H7 (cell line): ENCODE measurements at regions not wholly inside any gene's neighbourhood (a gene's known extent, or its start where the extent isn't known, plus 50 kb on each side); places are given as distances from the start of the nearest gene placed in this dataset.

ENCODE experiments used
- DNase-seq: peaks from one replicate; pipeline ENCODE4 v3.0.0; 2012
- H3K27me3 ChIP-seq: 2 replicates; pipeline ENCODE4 v1.6.0; 2011; ENCODE audit warnings: mild to moderate bottlenecking, low read length; ENCODE audit not compliant: control insufficient read depth, insufficient read depth
- H3K36me3 ChIP-seq: replicated peaks from 2 replicates; pipeline ENCODE4 v1.5.1; 2011; ENCODE audit warnings: low read length; ENCODE audit not compliant: control insufficient read depth, insufficient read depth
- H3K4me3 ChIP-seq: 2 replicates; pipeline ENCODE4 v1.5.1; 2011; ENCODE audit warnings: low read depth, mild to moderate bottlenecking, control low read depth, low read length, moderate library complexity; ENCODE audit not compliant: insufficient read depth

- no peak overlapping the region for H3K4me3 ChIP-seq
- no peaks in the 10 kb centered on the region for H3K36me3 ChIP-seq
- DNase-seq: no peak
- no peaks in the 10 kb centered on the region for H3K27me3 ChIP-seq
Measured at GRCh38 chr5:56340196-56340980, 107.3 kb upstream of the ANKRD55 start.

GRCh38 chr5:56339732-56340131, 106.6 kb upstream of the ANKRD55 start:
- Histone ChIP-seq H3K27me3 (no peaks in the 10 kb centered on the region), H3K4me3 (no peak overlapping the region), H3K36me3 (no peaks in the 10 kb centered on the region)
- no peak for DNase-seq

DNA sequence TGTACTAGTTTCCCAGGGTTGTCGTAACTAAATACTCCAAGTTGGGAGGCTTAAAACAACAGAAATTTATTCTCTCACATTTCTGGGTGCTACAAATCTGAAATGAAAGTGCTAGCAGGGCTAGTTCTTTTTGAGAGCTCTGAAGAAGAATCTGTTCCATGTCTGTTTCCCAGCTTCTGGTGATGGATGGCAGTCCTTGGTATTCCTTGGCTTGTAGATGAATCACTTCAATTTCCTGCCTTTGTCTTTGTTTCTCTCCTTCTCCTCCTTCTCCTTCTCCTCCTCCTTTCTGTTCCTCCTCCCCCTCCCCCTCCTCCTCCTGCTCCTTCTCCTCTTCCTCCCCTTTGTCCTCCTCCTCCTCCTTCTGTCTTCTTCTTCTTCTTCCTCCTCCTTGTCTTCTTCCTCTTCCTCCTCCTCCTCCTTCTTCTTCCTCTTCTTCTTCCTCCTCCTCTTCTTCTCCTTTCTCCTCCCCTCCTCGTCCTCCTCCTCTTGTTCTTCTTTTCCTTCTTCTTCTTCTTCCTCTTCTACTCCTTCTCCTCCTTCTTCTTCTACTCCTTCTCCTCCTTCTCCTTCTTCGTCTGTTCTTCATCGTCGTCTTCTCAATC, 104.7 kb upstream of the ANKRD55 start:
- H3K36me3 ChIP-seq: no peaks in the 10 kb centered on the region
- no peak for DNase-seq
- H3K27me3 ChIP-seq: no peaks in the 10 kb centered on the region
- H3K4me3 ChIP-seq: no peak overlapping the region

GRCh38 chr5:56335212-56335611, 102.1 kb upstream of the ANKRD55 start:
- Histone ChIP-seq H3K36me3 (no peaks in the 10 kb centered on the region), H3K4me3 (no peak overlapping the region), H3K27me3 (no peaks in the 10 kb centered on the region)
- no peak for DNase-seq

DNA sequence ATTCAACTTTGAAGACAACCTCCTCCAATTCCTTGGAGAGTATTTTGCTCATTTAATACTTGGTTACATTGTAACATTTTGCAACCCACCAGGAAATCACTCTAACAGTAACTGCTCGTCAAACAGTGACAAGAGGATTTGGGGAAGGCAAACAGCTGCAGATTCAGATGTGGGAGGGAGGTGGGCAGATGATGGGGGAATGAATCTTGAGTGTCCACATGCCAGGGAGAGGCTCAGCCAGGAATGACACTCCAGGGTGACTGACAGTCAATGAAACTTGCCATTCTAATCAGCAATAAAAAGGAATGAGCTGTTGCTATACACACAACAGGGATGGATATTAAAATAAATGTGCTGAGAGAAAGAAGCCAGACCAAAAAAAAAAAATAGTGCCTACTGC, 97.7 kb upstream of the ANKRD55 start:
- Histone ChIP-seq H3K36me3 (no peaks in the 10 kb centered on the region), H3K27me3 (no peaks in the 10 kb centered on the region), H3K4me3 (no peak overlapping the region)
- no peak for DNase-seq

- DNase-seq: no peak
- Histone ChIP-seq H3K4me3 (no peak overlapping the region), H3K36me3 (no peaks in the 10 kb centered on the region), H3K27me3 (no peaks in the 10 kb centered on the region)
Measured at GRCh38 chr5:56330167-56330566, 97.0 kb upstream of the ANKRD55 start.

GRCh38 chr5:56329652-56330051, 96.5 kb upstream of the ANKRD55 start:
- no peak for DNase-seq
- no peak overlapping the region for H3K4me3 ChIP-seq
- no peaks in the 10 kb centered on the region for H3K36me3 ChIP-seq
- H3K27me3 ChIP-seq: no peaks in the 10 kb centered on the region

- Histone ChIP-seq H3K27me3 (no peaks in the 10 kb centered on the region), H3K36me3 (no peaks in the 10 kb centered on the region), H3K4me3 (no peak overlapping the region)
- DNase-seq: no peak
Measured at GRCh38 chr5:56328753-56329560, 95.8 kb upstream of the ANKRD55 start.

DNA sequence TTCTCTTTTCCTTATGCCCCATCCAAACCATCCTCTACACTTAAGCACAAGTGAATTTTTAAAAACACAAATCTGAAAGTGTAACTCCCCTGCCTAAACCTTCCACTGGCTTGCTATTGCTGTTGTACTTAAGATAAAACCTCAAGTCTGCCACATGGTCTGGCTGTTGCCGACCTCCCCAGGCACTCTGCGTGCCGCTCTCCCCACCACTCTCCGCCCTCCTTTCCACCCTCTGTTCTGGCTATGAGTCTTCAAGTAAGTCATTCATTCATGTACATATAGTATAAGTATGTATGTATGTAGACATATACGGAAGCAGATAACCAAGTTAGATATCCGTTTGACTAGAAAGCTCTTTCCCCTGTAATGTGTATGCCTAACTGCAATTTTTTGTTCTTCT, 94.7 kb upstream of the ANKRD55 start:
- DNase-seq: no peak
- no peaks in the 10 kb centered on the region for H3K36me3 ChIP-seq
- no peak overlapping the region for H3K4me3 ChIP-seq
- H3K27me3 ChIP-seq: no peaks in the 10 kb centered on the region

- no peak overlapping the region for H3K4me3 ChIP-seq
- H3K27me3 ChIP-seq: no peaks in the 10 kb centered on the region
- no peak for DNase-seq
- no peaks in the 10 kb centered on the region for H3K36me3 ChIP-seq
Measured at GRCh38 chr5:56326770-56327169, 93.6 kb upstream of the ANKRD55 start.

GRCh38 chr5:56326116-56326515, 93.0 kb upstream of the ANKRD55 start:
- no peaks in the 10 kb centered on the region for H3K36me3 ChIP-seq
- H3K4me3 ChIP-seq: no peak overlapping the region
- no peak for DNase-seq
- H3K27me3 ChIP-seq: no peaks in the 10 kb centered on the region

GRCh38 chr5:56325039-56325438, 91.9 kb upstream of the ANKRD55 start:
- no peaks in the 10 kb centered on the region for H3K36me3 ChIP-seq
- H3K4me3 ChIP-seq: no peak overlapping the region
- H3K27me3 ChIP-seq: no peaks in the 10 kb centered on the region
- DNase-seq: no peak

- Histone ChIP-seq H3K36me3 (no peaks in the 10 kb centered on the region), H3K27me3 (no peaks in the 10 kb centered on the region), H3K4me3 (no peak overlapping the region)
- peak; percentile 43 for DNase-seq
Measured at GRCh38 chr5:56323505-56323904, 90.4 kb upstream of the ANKRD55 start.

- no peak overlapping the region for H3K4me3 ChIP-seq
- H3K36me3 ChIP-seq: no peaks in the 10 kb centered on the region
- H3K27me3 ChIP-seq: no peaks in the 10 kb centered on the region
- DNase-seq: no peak
Measured at GRCh38 chr5:56322592-56322991, 89.5 kb upstream of the ANKRD55 start.
